Activated T-helper 17 cell treated with anti-CD3 and anti-CD28 coated beads, Interleukin-2, amount 50 U/mL, for 72 hours (primary cell): ENCODE measurements at regions not wholly inside any gene's neighbourhood (a gene's known extent, or its start where the extent isn't known, plus 50 kb on each side); places are given as distances from the start of the nearest gene placed in this dataset.

Source experiments
- ATAC-seq: fragments of 150-1000 bp; cut with Tn5 transposase; replicated peaks from 2 replicates; pipeline ENCODE4 v1.10.0; 2021; ENCODE audit warnings: mild to moderate bottlenecking, moderate library complexity
- H3K27ac Mint-ChIP-seq: one replicate; pipeline ENCODE4 v1.8.0; 2022; ENCODE audit warnings: mixed read lengths
- H3K27me3 Mint-ChIP-seq: one replicate; pipeline ENCODE4 v1.8.0; 2022; ENCODE audit warnings: mixed read lengths
- H3K36me3 Mint-ChIP-seq: one replicate; pipeline ENCODE4 v1.8.0; 2022; ENCODE audit warnings: low read depth, mild to moderate bottlenecking, mixed read lengths
- H3K4me1 Mint-ChIP-seq: one replicate; pipeline ENCODE4 v1.8.0; 2022; ENCODE audit warnings: mixed read lengths
- H3K4me3 Mint-ChIP-seq: one replicate; pipeline ENCODE4 v1.8.0; 2022; ENCODE audit warnings: mild to moderate bottlenecking, mixed read lengths
- H3K9me3 Mint-ChIP-seq: one replicate; pipeline ENCODE4 v1.8.0; 2022; ENCODE audit warnings: mixed read lengths

- Mint-ChIP-seq H3K9me3 (no peaks in the 10 kb centered on the region), H3K4me1 (no peaks in the 10 kb centered on the region), H3K36me3 (no peaks in the 10 kb centered on the region), H3K27ac (no peak overlapping the region), H3K27me3 (peaks cover 10% of the 10 kb centered on the region), H3K4me3 (no peak overlapping the region)
- no peak for ATAC-seq
Observed at GRCh38 chr14:100654025-100654813, 67.0 kb upstream of the BEGAIN start.

- H3K9me3 Mint-ChIP-seq, result no peaks in the 10 kb centered on the region
- no peaks in the 10 kb centered on the region for H3K36me3 Mint-ChIP-seq
- no peaks in the 10 kb centered on the region for H3K4me1 Mint-ChIP-seq
- H3K4me3 Mint-ChIP-seq, result no peak overlapping the region
- no peak overlapping the region for H3K27ac Mint-ChIP-seq
- peak; percentile 67 for ATAC-seq
- H3K27me3 Mint-ChIP-seq, result peaks cover 10% of the 10 kb centered on the region
Observed at GRCh38 chr14:100654814-100655740, 67.9 kb upstream of the BEGAIN start.

GRCh38 chr14:100655741-100656085 is 68.5 kb upstream of the BEGAIN start:
- Mint-ChIP-seq H3K27ac (no peak overlapping the region), H3K36me3 (no peaks in the 10 kb centered on the region), H3K27me3 (peaks cover 10% of the 10 kb centered on the region), H3K9me3 (no peaks in the 10 kb centered on the region), H3K4me3 (no peak overlapping the region), H3K4me1 (no peaks in the 10 kb centered on the region)
- no peak for ATAC-seq

- Mint-ChIP-seq H3K4me1 (no peaks in the 10 kb centered on the region), H3K36me3 (no peaks in the 10 kb centered on the region), H3K27ac (no peak overlapping the region), H3K9me3 (no peaks in the 10 kb centered on the region), H3K4me3 (no peak overlapping the region), H3K27me3 (peaks cover 10% of the 10 kb centered on the region)
- no peak for ATAC-seq
Observed at GRCh38 chr14:100656996-100657395, 69.7 kb upstream of the DLK1 start.

GRCh38 chr14:100657780-100658179 is 68.9 kb upstream of the DLK1 start:
- H3K36me3 Mint-ChIP-seq, result no peaks in the 10 kb centered on the region
- H3K4me1 Mint-ChIP-seq, result no peaks in the 10 kb centered on the region
- no peak overlapping the region for H3K4me3 Mint-ChIP-seq
- no peak overlapping the region for H3K27ac Mint-ChIP-seq
- ATAC-seq, result no peak
- H3K27me3 Mint-ChIP-seq, result peaks cover 10% of the 10 kb centered on the region
- H3K9me3 Mint-ChIP-seq, result no peaks in the 10 kb centered on the region

GRCh38 chr14:100658181-100658886 is 68.4 kb upstream of the DLK1 start:
- H3K9me3 Mint-ChIP-seq, result no peaks in the 10 kb centered on the region
- H3K27ac Mint-ChIP-seq, result no peak overlapping the region
- H3K27me3 Mint-ChIP-seq, result peaks cover 10% of the 10 kb centered on the region
- no peaks in the 10 kb centered on the region for H3K4me1 Mint-ChIP-seq
- H3K4me3 Mint-ChIP-seq, result no peak overlapping the region
- no peaks in the 10 kb centered on the region for H3K36me3 Mint-ChIP-seq
- ATAC-seq, result no peak

GRCh38 chr14:100659345-100660001 is 67.2 kb upstream of the DLK1 start:
- Mint-ChIP-seq H3K36me3 (no peaks in the 10 kb centered on the region), H3K27ac (no peak overlapping the region), H3K9me3 (no peaks in the 10 kb centered on the region), H3K4me1 (no peaks in the 10 kb centered on the region), H3K4me3 (no peak overlapping the region), H3K27me3 (peaks cover 9% of the 10 kb centered on the region)
- ATAC-seq, result no peak

- peaks cover 9% of the 10 kb centered on the region for H3K27me3 Mint-ChIP-seq
Observed at GRCh38 chr14:100660498-100660881, 66.2 kb upstream of the DLK1 start.

GRCh38 chr14:100660882-100661635 is 65.6 kb upstream of the DLK1 start:
- no peak for ATAC-seq
- H3K27me3 Mint-ChIP-seq, result peaks cover 5% of the 10 kb centered on the region
- H3K27ac Mint-ChIP-seq, result no peak overlapping the region
- H3K4me1 Mint-ChIP-seq, result no peaks in the 10 kb centered on the region
- H3K36me3 Mint-ChIP-seq, result no peaks in the 10 kb centered on the region
- H3K4me3 Mint-ChIP-seq, result no peak overlapping the region
- H3K9me3 Mint-ChIP-seq, result no peaks in the 10 kb centered on the region

More at GRCh38 chr14:100660498-100660881, 66.2 kb upstream of the DLK1 start:
- no peaks in the 10 kb centered on the region for H3K9me3 Mint-ChIP-seq
- ATAC-seq, result no peak
- no peaks in the 10 kb centered on the region for H3K36me3 Mint-ChIP-seq
- no peaks in the 10 kb centered on the region for H3K4me1 Mint-ChIP-seq
- H3K4me3 Mint-ChIP-seq, result no peak overlapping the region
- no peak overlapping the region for H3K27ac Mint-ChIP-seq

- Mint-ChIP-seq H3K4me1 (no peaks in the 10 kb centered on the region), H3K36me3 (no peaks in the 10 kb centered on the region), H3K27me3 (peaks cover 6% of the 10 kb centered on the region), H3K27ac (no peak overlapping the region), H3K4me3 (no peak overlapping the region), H3K9me3 (no peaks in the 10 kb centered on the region)
- peak; percentile 43 for ATAC-seq
Observed at GRCh38 chr14:100662879-100663760, 63.6 kb upstream of the DLK1 start.

- no peaks in the 10 kb centered on the region for H3K36me3 Mint-ChIP-seq
- H3K27ac Mint-ChIP-seq, result no peak overlapping the region
- H3K9me3 Mint-ChIP-seq, result no peaks in the 10 kb centered on the region
- no peak for ATAC-seq
- peaks cover 6% of the 10 kb centered on the region for H3K27me3 Mint-ChIP-seq
- H3K4me1 Mint-ChIP-seq, result no peaks in the 10 kb centered on the region
- H3K4me3 Mint-ChIP-seq, result no peak overlapping the region
Observed at GRCh38 chr14:100663761-100664052, 63.0 kb upstream of the DLK1 start.

GRCh38 chr14:100664231-100664630 is 62.5 kb upstream of the DLK1 start:
- no peaks in the 10 kb centered on the region for H3K4me1 Mint-ChIP-seq
- H3K27me3 Mint-ChIP-seq, result peaks cover 6% of the 10 kb centered on the region
- no peak overlapping the region for H3K4me3 Mint-ChIP-seq
- ATAC-seq, result no peak
- H3K27ac Mint-ChIP-seq, result no peak overlapping the region
- no peaks in the 10 kb centered on the region for H3K36me3 Mint-ChIP-seq
- no peaks in the 10 kb centered on the region for H3K9me3 Mint-ChIP-seq

- Mint-ChIP-seq H3K36me3 (no peaks in the 10 kb centered on the region), H3K9me3 (no peaks in the 10 kb centered on the region), H3K27me3 (peaks cover 12% of the 10 kb centered on the region), H3K4me1 (no peaks in the 10 kb centered on the region), H3K27ac (no peak overlapping the region), H3K4me3 (no peak overlapping the region)
- ATAC-seq, result no peak
Observed at GRCh38 chr14:100664841-100665510, 61.7 kb upstream of the DLK1 start.
